WTC11 (cell line): ENCODE measurements at regions not wholly inside any gene's neighbourhood (a gene's known extent, or its start where the extent isn't known, plus 50 kb on each side); places are given as distances from the start of the nearest gene placed in this dataset.

Experiments used
- ATAC-seq: fragments of 200-7000 bp; cut with Tn5 transposase; 2 replicates; pipeline ENCODE4 v1.10.0; 2021; ENCODE audit warnings: mild to moderate bottlenecking, moderate library complexity
- CTCF ChIA-PET: fragments of 300-600 bp; sonication (Branson Sonifier 250); formaldehyde crosslinking; loops from one replicate; lab custom pipeline; 2021; ENCODE audit warnings: antibody characterized with exemption; lab: Charles Lee
- POLR2A ChIA-PET: fragments of 350-600 bp; sonication (Branson Sonifier 250); formaldehyde crosslinking; loops from one replicate; lab custom pipeline; 2021; ENCODE audit warnings: antibody characterized with exemption; lab: Charles Lee
- DNase-seq: peaks from one replicate; pipeline ENCODE4 v3.0.0; 2021; ENCODE audit warnings: low spot score
- H3K27ac Mint-ChIP-seq: 2 replicates; pipeline ENCODE4 v1.8.0; 2021; ENCODE audit warnings: mixed read lengths
- H3K27me3 Mint-ChIP-seq: 2 replicates; pipeline ENCODE4 v1.8.0; 2021; ENCODE audit warnings: low read depth, mild to moderate bottlenecking, moderate library complexity, mixed read lengths
- H3K36me3 Mint-ChIP-seq: 2 replicates; pipeline ENCODE4 v1.8.0; 2021; ENCODE audit warnings: mixed read lengths
- H3K4me1 Mint-ChIP-seq: 2 replicates; pipeline ENCODE4 v1.8.0; 2022; ENCODE audit warnings: mixed read lengths
- H3K4me3 Mint-ChIP-seq: 2 replicates; pipeline ENCODE4 v1.8.0; 2021; ENCODE audit warnings: mild to moderate bottlenecking, moderate library complexity, mixed read lengths
- H3K9me3 Mint-ChIP-seq: 2 replicates; pipeline ENCODE4 v1.8.0; 2021; ENCODE audit warnings: mixed read lengths
- ETV6 ChIP-seq: sonication (generic); formaldehyde crosslinking; IDR thresholded peaks from 2 replicates; pipeline ENCODE4 v1.8.1; 2022; ENCODE audit warnings: mild to moderate bottlenecking, missing genetic modification reagents
- FOXP1 ChIP-seq: sonication (generic); formaldehyde crosslinking; IDR thresholded peaks from 2 replicates; pipeline ENCODE4 v1.8.0; 2022; ENCODE audit warnings: missing genetic modification reagents, mild to moderate bottlenecking, moderate library complexity, borderline replicate concordance
- GRHL2 ChIP-seq: fragments of 250-450 bp; sonication (Bioruptor Pico); IDR thresholded peaks from 2 replicates; pipeline ENCODE4 v1.8.0; 2022; ENCODE audit warnings: mild to moderate bottlenecking, moderate library complexity; ENCODE audit not compliant: insufficient replicate concordance, severe bottlenecking
- JAZF1 ChIP-seq: fragments of 250-450 bp; sonication (Bioruptor Pico); IDR thresholded peaks from 2 replicates; pipeline ENCODE4 v1.9.0; 2021; ENCODE audit warnings: moderate library complexity, mild to moderate bottlenecking, inconsistent platforms
- KAT7 ChIP-seq: sonication (generic); formaldehyde crosslinking; IDR thresholded peaks from 2 replicates; pipeline ENCODE4 v1.8.1; 2023; ENCODE audit warnings: missing genetic modification reagents, mild to moderate bottlenecking, borderline replicate concordance
- NFYB ChIP-seq: sonication (generic); formaldehyde crosslinking; conservative IDR thresholded peaks from 2 replicates; pipeline ENCODE4 v1.8.0; 2022; ENCODE audit warnings: low read depth, missing genetic modification reagents
- OVOL2 ChIP-seq: fragments of 250-450 bp; sonication (Bioruptor Pico); IDR thresholded peaks from 2 replicates; pipeline ENCODE4 v1.9.0; 2021; ENCODE audit warnings: mild to moderate bottlenecking, borderline replicate concordance
- PRRX2 ChIP-seq: fragments of 250-450 bp; sonication (Bioruptor Pico); IDR thresholded peaks from 2 replicates; pipeline ENCODE4 v1.8.0; 2021; ENCODE audit warnings: mild to moderate bottlenecking
- SOX15 ChIP-seq: fragments of 250-450 bp; sonication (Bioruptor Pico); IDR thresholded peaks from 2 replicates; pipeline ENCODE4 v1.9.0; 2021; ENCODE audit warnings: mild to moderate bottlenecking
- SP1 ChIP-seq: sonication (generic); formaldehyde crosslinking; conservative IDR thresholded peaks from 2 replicates; pipeline ENCODE4 v1.8.1; 2022; ENCODE audit warnings: missing genetic modification reagents
- TCF7 ChIP-seq: sonication (generic); formaldehyde crosslinking; IDR thresholded peaks from 2 replicates; pipeline ENCODE4 v1.8.0; 2022; ENCODE audit warnings: mild to moderate bottlenecking, low read depth, missing genetic modification reagents, moderate library complexity
- ZNF232 ChIP-seq: sonication (generic); formaldehyde crosslinking; IDR thresholded peaks from 2 replicates; pipeline ENCODE4 v1.8.0; 2022; ENCODE audit warnings: mild to moderate bottlenecking, missing genetic modification reagents
- ZNF263 ChIP-seq: sonication (generic); formaldehyde crosslinking; IDR thresholded peaks from 2 replicates; pipeline ENCODE4 v1.8.1; 2022; ENCODE audit warnings: low read depth, mild to moderate bottlenecking, moderate library complexity, missing genetic modification reagents
- TF ChIP-seq, protein P1 (sequence below): sonication (generic); formaldehyde crosslinking; conservative IDR thresholded peaks from 2 replicates; pipeline ENCODE4 v1.8.1; 2023; ENCODE audit warnings: mild to moderate bottlenecking, low read depth, missing genetic modification reagents, moderate library complexity
- TF ChIP-seq, protein P2 (sequence below): fragments of 250-450 bp; sonication (Bioruptor Pico); IDR thresholded peaks from 2 replicates; pipeline ENCODE4 v1.8.0; 2021; ENCODE audit warnings: mild to moderate bottlenecking
- TF ChIP-seq, protein P3 (sequence below): sonication (generic); formaldehyde crosslinking; IDR thresholded peaks from 2 replicates; pipeline ENCODE4 v1.8.1; 2022; ENCODE audit warnings: missing genetic modification reagents, borderline replicate concordance
- TF ChIP-seq, protein P4 (sequence below): fragments of 250-450 bp; sonication (Bioruptor Pico); conservative IDR thresholded peaks from 2 replicates; pipeline ENCODE4 v1.9.0; 2021; ENCODE audit warnings: mild to moderate bottlenecking
- TF ChIP-seq, protein P5 (sequence below): fragments of 250-450 bp; sonication (Bioruptor Pico); IDR thresholded peaks from 2 replicates; pipeline ENCODE4 v1.9.0; 2021; ENCODE audit warnings: mild to moderate bottlenecking

DNA sequence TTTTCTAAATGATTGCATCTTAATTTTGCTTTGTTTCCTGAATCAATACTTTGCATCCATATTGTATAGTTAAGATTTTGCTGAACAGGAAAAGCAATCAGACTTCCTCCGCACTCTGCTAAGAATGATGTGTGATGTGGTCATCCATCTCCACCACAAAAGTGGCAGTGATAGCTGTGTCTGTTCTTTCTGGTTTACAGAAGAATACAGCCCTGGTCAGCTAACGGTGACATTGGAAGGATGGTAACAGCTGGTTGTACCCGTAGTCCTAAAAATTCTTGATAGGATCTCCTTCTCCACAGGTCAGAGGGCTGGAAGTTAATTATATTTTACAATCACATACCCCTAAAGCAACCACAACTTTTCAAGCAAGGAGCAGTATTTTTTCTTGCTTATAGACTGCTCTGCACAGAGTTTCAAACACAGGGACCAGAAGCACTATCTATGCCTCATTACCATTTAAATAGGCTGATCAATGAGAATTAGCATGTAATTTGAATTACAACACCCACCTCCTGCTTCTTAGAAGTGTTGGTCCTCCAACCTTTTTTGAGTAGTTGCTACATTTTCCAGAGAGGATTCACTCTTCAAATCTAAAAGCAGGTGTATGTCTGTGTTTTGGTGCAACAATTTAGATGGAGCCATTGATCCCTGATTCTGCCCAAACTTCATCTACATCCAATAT lies 1191.9 kb upstream of the NUDT12 start (continued):
- no peak for TF ChIP-seq ZNF263 (CRISPR knock-in tag)
- TF ChIP-seq, protein P1, sequence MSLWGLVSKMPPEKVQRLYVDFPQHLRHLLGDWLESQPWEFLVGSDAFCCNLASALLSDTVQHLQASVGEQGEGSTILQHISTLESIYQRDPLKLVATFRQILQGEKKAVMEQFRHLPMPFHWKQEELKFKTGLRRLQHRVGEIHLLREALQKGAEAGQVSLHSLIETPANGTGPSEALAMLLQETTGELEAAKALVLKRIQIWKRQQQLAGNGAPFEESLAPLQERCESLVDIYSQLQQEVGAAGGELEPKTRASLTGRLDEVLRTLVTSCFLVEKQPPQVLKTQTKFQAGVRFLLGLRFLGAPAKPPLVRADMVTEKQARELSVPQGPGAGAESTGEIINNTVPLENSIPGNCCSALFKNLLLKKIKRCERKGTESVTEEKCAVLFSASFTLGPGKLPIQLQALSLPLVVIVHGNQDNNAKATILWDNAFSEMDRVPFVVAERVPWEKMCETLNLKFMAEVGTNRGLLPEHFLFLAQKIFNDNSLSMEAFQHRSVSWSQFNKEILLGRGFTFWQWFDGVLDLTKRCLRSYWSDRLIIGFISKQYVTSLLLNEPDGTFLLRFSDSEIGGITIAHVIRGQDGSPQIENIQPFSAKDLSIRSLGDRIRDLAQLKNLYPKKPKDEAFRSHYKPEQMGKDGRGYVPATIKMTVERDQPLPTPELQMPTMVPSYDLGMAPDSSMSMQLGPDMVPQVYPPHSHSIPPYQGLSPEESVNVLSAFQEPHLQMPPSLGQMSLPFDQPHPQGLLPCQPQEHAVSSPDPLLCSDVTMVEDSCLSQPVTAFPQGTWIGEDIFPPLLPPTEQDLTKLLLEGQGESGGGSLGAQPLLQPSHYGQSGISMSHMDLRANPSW (CRISPR knock-in tag), result no peak
- no peak for TF ChIP-seq ZNF232
- no peak for TF ChIP-seq ETV6 (CRISPR knock-in tag)
- TF ChIP-seq SOX15, result no peak
- TF ChIP-seq TCF7 (CRISPR knock-in tag), result no peak
- TF ChIP-seq OVOL2 (CRISPR knock-in tag), result no peak

DNA sequence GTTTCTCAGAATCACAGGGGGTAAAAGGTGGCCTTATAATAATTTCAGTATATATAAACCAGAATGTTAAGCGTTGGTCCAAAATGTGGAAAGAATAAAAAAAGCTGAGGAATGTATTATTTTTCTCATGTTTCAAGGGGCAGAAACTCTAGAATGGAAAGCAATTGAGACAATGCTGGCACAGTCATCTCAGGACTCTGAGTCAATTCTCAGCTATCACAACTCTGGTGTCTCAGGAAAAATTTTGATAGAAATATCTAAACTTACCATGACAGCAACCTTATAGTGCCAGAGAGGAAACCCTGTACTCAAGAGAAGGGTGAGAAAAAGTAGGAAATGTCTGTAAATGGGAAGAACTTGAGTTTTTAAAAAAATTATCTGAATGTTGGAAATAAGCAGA lies 1189.4 kb upstream of the NUDT12 start:
- Mint-ChIP-seq H3K27me3 (no peaks in the 10 kb centered on the region), H3K27ac (no peak overlapping the region), H3K9me3 (peaks cover 19% of the 10 kb centered on the region), H3K36me3 (peaks cover 13% of the 10 kb centered on the region), H3K4me3 (no peak overlapping the region), H3K4me1 (peaks cover 19% of the 10 kb centered on the region)
- DNase-seq, result no peak
- no peak for ATAC-seq
- CTCF ChIA-PET, result no interaction called here
- TF ChIP-seq SP1 (CRISPR knock-in tag) (no peak), KAT7 (CRISPR knock-in tag) (no peak), GRHL2 (no peak), SOX15 (no peak), NFYB (no peak), PRRX2 (CRISPR knock-in tag) (no peak), ETV6 (CRISPR knock-in tag) (no peak), FOXP1 (CRISPR knock-in tag) (no peak), JAZF1 (CRISPR knock-in tag) (no peak)
- TF ChIP-seq, protein P2, sequence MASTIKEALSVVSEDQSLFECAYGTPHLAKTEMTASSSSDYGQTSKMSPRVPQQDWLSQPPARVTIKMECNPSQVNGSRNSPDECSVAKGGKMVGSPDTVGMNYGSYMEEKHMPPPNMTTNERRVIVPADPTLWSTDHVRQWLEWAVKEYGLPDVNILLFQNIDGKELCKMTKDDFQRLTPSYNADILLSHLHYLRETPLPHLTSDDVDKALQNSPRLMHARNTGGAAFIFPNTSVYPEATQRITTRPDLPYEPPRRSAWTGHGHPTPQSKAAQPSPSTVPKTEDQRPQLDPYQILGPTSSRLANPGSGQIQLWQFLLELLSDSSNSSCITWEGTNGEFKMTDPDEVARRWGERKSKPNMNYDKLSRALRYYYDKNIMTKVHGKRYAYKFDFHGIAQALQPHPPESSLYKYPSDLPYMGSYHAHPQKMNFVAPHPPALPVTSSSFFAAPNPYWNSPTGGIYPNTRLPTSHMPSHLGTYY (CRISPR knock-in tag), result no peak
- TF ChIP-seq, protein P3, sequence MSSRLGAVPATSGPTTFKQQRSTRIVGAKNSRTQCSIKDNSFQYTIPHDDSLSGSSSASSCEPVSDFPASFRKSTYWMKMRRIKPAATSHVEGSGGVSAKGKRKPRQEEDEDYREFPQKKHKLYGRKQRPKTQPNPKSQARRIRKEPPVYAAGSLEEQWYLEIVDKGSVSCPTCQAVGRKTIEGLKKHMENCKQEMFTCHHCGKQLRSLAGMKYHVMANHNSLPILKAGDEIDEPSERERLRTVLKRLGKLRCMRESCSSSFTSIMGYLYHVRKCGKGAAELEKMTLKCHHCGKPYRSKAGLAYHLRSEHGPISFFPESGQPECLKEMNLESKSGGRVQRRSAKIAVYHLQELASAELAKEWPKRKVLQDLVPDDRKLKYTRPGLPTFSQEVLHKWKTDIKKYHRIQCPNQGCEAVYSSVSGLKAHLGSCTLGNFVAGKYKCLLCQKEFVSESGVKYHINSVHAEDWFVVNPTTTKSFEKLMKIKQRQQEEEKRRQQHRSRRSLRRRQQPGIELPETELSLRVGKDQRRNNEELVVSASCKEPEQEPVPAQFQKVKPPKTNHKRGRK (CRISPR knock-in tag), result no peak
- TF ChIP-seq, protein P4, sequence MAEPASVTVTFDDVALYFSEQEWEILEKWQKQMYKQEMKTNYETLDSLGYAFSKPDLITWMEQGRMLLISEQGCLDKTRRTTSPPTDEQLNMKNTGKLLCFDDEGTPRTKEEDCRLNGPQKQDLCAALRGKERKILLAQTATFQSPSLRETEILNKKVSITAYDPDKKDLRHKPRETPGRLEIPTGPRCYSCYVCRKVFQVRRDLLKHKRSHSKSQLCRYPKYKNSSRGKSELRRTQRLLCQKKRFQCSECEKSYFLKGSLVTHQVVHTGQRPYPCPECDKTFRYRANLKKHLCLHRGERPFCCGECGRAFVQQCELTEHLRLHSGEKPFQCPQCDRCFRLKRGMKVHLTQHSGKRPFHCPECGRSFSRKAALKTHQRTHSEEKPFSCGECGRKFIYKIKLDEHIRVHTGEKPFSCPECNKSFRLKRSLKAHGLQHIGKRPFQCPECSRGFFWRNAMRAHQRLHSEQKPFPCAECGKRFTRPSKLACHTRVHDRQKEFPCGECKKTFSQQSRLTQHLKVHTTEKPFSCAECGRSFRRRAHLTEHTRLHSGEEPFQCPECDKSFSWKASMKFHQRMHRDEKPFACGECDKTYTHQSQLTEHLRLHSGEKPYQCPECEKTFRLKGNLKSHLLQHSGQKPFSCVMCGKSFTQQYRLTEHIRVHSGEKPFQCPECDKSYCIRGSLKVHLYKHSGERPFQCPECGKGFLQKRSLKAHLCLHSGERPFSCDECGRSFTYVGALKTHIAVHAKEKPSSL, result no peak
- TF ChIP-seq, protein P5, sequence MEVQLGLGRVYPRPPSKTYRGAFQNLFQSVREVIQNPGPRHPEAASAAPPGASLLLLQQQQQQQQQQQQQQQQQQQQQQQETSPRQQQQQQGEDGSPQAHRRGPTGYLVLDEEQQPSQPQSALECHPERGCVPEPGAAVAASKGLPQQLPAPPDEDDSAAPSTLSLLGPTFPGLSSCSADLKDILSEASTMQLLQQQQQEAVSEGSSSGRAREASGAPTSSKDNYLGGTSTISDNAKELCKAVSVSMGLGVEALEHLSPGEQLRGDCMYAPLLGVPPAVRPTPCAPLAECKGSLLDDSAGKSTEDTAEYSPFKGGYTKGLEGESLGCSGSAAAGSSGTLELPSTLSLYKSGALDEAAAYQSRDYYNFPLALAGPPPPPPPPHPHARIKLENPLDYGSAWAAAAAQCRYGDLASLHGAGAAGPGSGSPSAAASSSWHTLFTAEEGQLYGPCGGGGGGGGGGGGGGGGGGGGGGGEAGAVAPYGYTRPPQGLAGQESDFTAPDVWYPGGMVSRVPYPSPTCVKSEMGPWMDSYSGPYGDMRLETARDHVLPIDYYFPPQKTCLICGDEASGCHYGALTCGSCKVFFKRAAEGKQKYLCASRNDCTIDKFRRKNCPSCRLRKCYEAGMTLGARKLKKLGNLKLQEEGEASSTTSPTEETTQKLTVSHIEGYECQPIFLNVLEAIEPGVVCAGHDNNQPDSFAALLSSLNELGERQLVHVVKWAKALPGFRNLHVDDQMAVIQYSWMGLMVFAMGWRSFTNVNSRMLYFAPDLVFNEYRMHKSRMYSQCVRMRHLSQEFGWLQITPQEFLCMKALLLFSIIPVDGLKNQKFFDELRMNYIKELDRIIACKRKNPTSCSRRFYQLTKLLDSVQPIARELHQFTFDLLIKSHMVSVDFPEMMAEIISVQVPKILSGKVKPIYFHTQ (CRISPR knock-in tag), result no peak
- POLR2A ChIA-PET, result no interaction called here
